ENCODE measurements at regions not wholly inside any gene's neighbourhood (a gene's known extent, or its start where the extent isn't known, plus 50 kb on each side); places are given as distances from the start of the nearest gene placed in this dataset.
"Not testable (repeated sequence)": the region's sequence is repeated elsewhere in the genome, so short reads cannot be mapped to it uniquely, and the experiment has no call there.

DNA sequence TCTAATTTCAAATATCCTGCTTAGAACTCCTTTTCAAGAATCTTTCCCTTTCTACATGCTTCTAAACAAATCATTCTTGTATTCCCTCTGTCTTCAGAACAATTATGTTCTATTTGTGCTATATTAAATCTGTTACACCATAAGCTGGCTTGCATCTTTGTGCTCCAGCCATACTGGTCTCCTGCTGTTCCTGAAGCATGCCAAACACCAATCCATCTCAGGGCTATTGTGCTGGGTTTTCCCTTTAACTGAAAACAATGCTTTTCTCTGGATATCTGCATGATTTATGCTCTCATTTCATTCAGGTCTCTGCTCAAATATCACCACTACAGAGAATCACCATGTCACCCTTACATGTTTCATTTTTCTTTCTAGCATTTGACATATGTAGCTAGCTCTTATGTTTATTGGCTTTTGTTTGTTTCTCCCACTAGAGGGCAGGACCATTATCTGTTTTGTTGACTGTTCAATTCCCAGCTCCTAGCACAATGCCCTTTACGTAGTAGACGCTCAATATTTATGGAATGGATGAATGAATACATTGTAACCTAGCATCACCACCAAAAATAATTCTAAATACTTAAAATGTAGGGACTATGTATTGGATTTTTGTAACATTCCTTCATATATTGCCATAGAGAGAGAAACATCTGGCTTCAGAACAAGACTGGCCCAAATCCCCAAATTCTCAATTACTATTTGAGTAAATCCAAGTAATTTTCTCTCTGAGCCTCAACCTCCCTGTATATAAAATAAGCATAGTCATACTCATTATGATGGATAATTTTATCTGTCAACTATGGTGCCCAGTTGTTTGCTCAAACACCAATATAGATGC is 302.0 kb upstream of the SYT1 start:
- no peak overlapping the region for H3K4me3 Mint-ChIP-seq
- no peaks in the 10 kb centered on the region for H3K9me3 Mint-ChIP-seq
- H3K27ac Mint-ChIP-seq: no peak overlapping the region
- peak; percentile 30 for DNase-seq
- H3K4me1 Mint-ChIP-seq (ENCODE audit: low read depth): peaks cover 12% of the 10 kb centered on the region
- H3K27me3 Mint-ChIP-seq (ENCODE audit: insufficient read depth): peaks cover 2% of the 10 kb centered on the region; the same call in 1 of the 2 replicates
- TF ChIP-seq, protein P1, sequence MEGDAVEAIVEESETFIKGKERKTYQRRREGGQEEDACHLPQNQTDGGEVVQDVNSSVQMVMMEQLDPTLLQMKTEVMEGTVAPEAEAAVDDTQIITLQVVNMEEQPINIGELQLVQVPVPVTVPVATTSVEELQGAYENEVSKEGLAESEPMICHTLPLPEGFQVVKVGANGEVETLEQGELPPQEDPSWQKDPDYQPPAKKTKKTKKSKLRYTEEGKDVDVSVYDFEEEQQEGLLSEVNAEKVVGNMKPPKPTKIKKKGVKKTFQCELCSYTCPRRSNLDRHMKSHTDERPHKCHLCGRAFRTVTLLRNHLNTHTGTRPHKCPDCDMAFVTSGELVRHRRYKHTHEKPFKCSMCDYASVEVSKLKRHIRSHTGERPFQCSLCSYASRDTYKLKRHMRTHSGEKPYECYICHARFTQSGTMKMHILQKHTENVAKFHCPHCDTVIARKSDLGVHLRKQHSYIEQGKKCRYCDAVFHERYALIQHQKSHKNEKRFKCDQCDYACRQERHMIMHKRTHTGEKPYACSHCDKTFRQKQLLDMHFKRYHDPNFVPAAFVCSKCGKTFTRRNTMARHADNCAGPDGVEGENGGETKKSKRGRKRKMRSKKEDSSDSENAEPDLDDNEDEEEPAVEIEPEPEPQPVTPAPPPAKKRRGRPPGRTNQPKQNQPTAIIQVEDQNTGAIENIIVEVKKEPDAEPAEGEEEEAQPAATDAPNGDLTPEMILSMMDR (IDR thresholded peaks at IDR 0.05): peak; percentile 79
- H3K36me3 Mint-ChIP-seq (ENCODE audit: low read depth): no peaks in the 10 kb centered on the region

DNA sequence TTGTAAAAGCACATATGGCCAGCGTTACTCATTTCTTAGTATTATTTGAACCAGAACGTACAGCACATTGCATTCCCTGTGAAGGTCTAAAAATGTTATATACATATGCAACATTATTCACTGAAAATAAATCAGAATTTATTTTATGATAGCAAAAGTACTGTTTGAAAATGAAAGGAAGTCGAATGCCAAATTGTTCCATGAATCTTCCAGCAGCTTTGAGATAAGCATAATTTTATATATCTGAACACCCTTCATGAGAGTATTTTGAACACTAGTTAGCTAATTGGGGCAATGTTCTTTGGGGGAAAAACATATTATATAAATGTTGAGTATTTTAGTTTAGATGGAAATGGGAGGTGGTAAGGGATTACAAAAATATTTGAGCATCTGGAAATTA is 300.7 kb upstream of the SYT1 start:
- Mint-ChIP-seq H3K36me3 (ENCODE audit: low read depth) (no peaks in the 10 kb centered on the region), H3K9me3 (no peaks in the 10 kb centered on the region), H3K4me3 (no peak overlapping the region), H3K27ac (no peak overlapping the region), H3K27me3 (ENCODE audit: insufficient read depth) (peaks cover under 1% of the 10 kb centered on the region; the same call in 1 of the 2 replicates), H3K4me1 (ENCODE audit: low read depth) (peaks cover 21% of the 10 kb centered on the region)
- DNase-seq: no peak
- TF ChIP-seq, protein P1 (IDR thresholded peaks at IDR 0.05): no peak

DNA sequence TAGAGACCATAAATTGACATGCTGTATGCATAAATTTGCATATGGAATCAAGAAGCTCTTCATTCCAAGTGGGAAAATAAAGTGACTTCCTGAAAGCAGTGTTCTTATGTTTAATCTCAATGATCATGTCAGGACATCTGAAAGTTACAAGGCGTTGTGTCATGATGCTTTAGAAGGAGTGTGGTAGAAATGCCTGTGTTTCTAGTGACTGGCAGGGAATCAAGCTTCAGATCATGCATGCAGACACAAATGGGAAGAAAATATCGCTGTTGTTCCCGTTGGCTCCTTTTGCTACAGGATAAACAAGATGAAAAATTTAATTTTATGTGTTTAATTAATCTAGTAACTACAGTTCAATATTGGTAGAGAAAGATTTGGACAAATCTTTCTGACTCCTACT is 298.1 kb upstream of the SYT1 start:
- Mint-ChIP-seq H3K36me3 (ENCODE audit: low read depth) (no peaks in the 10 kb centered on the region), H3K4me1 (ENCODE audit: low read depth) (peaks cover 18% of the 10 kb centered on the region), H3K4me3 (no peak overlapping the region), H3K9me3 (no peaks in the 10 kb centered on the region), H3K27me3 (ENCODE audit: insufficient read depth) (no peaks in the 10 kb centered on the region), H3K27ac (no peak overlapping the region)
- TF ChIP-seq, protein P1 (IDR thresholded peaks at IDR 0.05): no peak
- DNase-seq: no peak

DNA sequence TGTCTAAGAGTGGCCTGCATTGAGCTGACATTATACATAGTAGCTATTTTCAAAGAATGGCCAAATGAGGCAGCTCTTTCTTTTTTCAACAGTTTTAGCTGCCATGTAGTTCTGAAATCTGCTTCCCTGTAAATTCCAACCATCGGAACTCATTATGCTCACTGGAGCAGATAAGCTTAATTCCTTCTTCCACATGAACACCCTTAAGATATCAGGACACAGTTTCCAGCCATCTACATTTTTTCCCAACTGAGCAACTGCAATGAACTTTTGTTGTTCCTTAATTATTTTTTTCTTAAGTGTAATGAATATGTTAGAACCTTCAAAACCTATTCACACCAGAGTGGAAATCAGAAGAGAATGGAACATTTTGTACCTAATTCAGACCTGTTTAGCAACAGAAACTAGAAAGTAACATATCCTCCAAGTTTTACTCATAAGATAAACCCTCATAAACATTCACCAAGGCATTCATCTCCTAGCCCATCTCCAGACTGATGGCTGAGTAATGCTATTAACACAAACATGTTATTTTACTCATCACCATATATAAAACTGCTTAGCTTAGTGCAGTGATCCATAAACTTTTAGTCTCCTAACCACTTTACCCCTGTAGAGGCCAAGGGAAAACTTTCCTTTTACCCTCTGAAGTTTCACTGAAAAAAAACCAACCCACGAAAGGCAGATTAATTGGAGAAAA is 296.1 kb upstream of the SYT1 start:
- Mint-ChIP-seq H3K9me3 (no peaks in the 10 kb centered on the region), H3K27me3 (ENCODE audit: insufficient read depth) (no peaks in the 10 kb centered on the region), H3K4me3 (no peak overlapping the region), H3K36me3 (ENCODE audit: low read depth) (no peaks in the 10 kb centered on the region), H3K4me1 (ENCODE audit: low read depth) (peaks cover 18% of the 10 kb centered on the region), H3K27ac (no peak overlapping the region)
- TF ChIP-seq, protein P1 (IDR thresholded peaks at IDR 0.05): no peak
- peak; percentile 25 for DNase-seq

DNA sequence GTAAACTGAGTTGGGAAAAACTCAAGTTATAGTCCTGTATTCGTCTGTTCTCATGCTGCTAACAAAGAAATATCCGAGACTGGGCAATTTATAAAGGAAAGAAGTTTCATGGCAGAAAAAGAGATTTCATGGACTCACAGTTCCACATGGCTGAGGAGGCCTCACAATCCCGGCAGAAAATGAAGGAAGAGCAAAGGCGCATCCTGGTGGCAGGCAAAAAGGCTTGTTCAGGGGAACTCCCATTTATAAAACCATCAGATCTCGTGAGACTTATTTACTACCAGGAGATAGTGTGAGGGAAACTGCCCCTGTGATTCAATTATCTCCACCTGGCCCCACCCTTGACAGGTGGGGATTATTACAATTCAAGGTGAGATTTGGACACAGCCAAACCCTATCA is 292.6 kb upstream of the SYT1 start:
- TF ChIP-seq, protein P1 (IDR thresholded peaks at IDR 0.05): no peak
- H3K4me3 Mint-ChIP-seq: no peak overlapping the region
- no peak for DNase-seq
- H3K36me3 Mint-ChIP-seq (ENCODE audit: low read depth): no peaks in the 10 kb centered on the region
- H3K27me3 Mint-ChIP-seq (ENCODE audit: insufficient read depth): no peaks in the 10 kb centered on the region
- H3K9me3 Mint-ChIP-seq: peaks cover 4% of the 10 kb centered on the region; the same call in 1 of the 2 replicates
- H3K4me1 Mint-ChIP-seq (ENCODE audit: low read depth): peaks cover 16% of the 10 kb centered on the region
- no peak overlapping the region for H3K27ac Mint-ChIP-seq

DNA sequence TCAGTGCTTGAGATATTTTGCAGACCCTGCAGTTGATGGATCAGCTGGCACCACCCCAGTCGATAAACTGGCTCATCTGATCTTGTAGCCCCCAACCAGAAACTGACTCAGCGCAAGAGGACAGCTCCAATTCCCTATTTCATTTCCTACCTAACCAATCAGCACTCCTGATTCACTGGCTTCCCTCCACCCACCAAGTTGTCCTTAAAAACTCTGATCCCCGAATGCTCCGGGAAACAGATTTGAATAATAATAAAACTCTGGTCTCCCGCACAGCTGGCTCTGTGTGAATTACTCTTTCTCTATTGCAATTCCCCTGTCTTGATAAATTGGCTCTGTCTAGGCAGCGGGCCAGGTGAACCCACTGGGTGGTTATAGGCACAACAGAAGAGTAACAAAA is 289.4 kb upstream of the SYT1 start:
- not testable (repeated sequence) for H3K27me3 Mint-ChIP-seq (ENCODE audit: insufficient read depth); H3K27ac Mint-ChIP-seq; H3K4me3 Mint-ChIP-seq; H3K9me3 Mint-ChIP-seq; H3K36me3 Mint-ChIP-seq (ENCODE audit: low read depth); H3K4me1 Mint-ChIP-seq (ENCODE audit: low read depth); DNase-seq

All from HFFc6 (cell line).